ENCODE measurements at regions not wholly inside any gene's neighbourhood (a gene's known extent, or its start where the extent isn't known, plus 50 kb on each side); places are given as distances from the start of the nearest gene placed in this dataset.

DNA sequence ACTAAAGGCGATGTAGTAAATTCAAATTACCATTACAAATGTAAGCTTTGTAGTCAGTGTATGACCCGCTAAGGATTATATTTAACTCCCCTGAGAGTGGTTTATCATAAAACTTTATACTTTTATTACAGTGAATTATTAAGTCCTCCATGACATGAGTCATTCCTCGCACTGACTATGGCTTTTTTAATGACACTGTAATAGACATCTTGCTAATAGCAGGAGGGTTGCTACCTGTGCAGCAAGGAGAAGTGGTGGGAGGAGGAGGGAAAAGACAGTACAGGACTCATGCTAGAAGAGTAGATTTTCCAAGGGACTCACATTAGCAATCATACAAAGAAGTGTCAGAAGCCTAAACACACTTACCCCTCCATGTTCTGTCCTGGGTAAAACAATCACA, 556.1 kb downstream of the BCL11A start:
- H3K36me3 ChIP-seq (ENCODE audit: insufficient read depth, low read length), result no peaks in the 10 kb centered on the region
- H3K9me3 ChIP-seq (replicated peaks; ENCODE audit: low read length), result peaks cover 2% of the 10 kb centered on the region
- no peak overlapping the region for H3K4me3 ChIP-seq (ENCODE audit: low read length)
- H3K27me3 ChIP-seq (ENCODE audit: control insufficient read depth, insufficient read depth, low read length), result no peaks in the 10 kb centered on the region
- H3K9ac ChIP-seq (ENCODE audit: low read depth, low read length), result no peak overlapping the region
- H3K4me1 ChIP-seq (ENCODE audit: control insufficient read depth, insufficient read depth, low read length), result no peaks in the 10 kb centered on the region
- H3K4me2 ChIP-seq (ENCODE audit: low read length), result no peak overlapping the region

- Histone ChIP-seq H3K9me3 (replicated peaks; ENCODE audit: low read length) (peaks cover 2% of the 10 kb centered on the region), H3K36me3 (ENCODE audit: insufficient read depth, low read length) (no peaks in the 10 kb centered on the region), H3K4me3 (ENCODE audit: low read length) (no peak overlapping the region), H3K27me3 (ENCODE audit: control insufficient read depth, insufficient read depth, low read length) (no peaks in the 10 kb centered on the region), H3K9ac (ENCODE audit: low read depth, low read length) (no peak overlapping the region), H3K4me2 (ENCODE audit: low read length) (no peak overlapping the region), H3K4me1 (ENCODE audit: control insufficient read depth, insufficient read depth, low read length) (no peaks in the 10 kb centered on the region)
Measured at GRCh38 chr2:59996855-59997254, 556.6 kb downstream of the BCL11A start.

DNA sequence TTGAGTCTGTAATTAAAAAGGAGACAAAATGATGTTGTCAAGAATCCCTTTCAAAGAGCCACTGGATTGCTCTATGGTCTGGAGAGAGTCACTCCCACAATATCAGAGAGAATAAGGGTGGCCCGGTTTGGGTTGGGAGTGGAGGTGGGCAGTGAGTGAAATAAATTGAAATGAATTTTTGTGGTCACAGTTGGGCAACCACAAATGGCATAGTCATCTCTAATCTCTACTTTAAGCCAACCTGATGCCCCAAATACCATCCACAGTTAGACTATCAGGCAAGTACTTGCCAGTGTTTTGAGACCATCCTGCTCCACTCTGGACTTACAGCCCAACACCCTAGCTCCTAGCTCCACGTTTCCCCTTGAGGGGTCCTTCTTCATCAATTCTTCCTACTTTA, 559.7 kb downstream of the BCL11A start:
- Histone ChIP-seq H3K4me3 (ENCODE audit: low read length) (no peak overlapping the region), H3K27me3 (ENCODE audit: control insufficient read depth, insufficient read depth, low read length) (no peaks in the 10 kb centered on the region), H3K9ac (ENCODE audit: low read depth, low read length) (no peak overlapping the region), H3K4me2 (ENCODE audit: low read length) (no peak overlapping the region), H3K9me3 (replicated peaks; ENCODE audit: low read length) (no peaks in the 10 kb centered on the region), H3K4me1 (ENCODE audit: control insufficient read depth, insufficient read depth, low read length) (no peaks in the 10 kb centered on the region), H3K36me3 (ENCODE audit: insufficient read depth, low read length) (no peaks in the 10 kb centered on the region)

- no peaks in the 10 kb centered on the region for H3K27me3 ChIP-seq (ENCODE audit: control insufficient read depth, insufficient read depth, low read length)
- H3K9me3 ChIP-seq (replicated peaks; ENCODE audit: low read length), result no peaks in the 10 kb centered on the region
- H3K4me3 ChIP-seq (ENCODE audit: low read length), result no peak overlapping the region
- no peaks in the 10 kb centered on the region for H3K36me3 ChIP-seq (ENCODE audit: insufficient read depth, low read length)
- no peaks in the 10 kb centered on the region for H3K4me1 ChIP-seq (ENCODE audit: control insufficient read depth, insufficient read depth, low read length)
- H3K4me2 ChIP-seq (ENCODE audit: low read length), result no peak overlapping the region
- H3K9ac ChIP-seq (ENCODE audit: low read depth, low read length), result no peak overlapping the region
Measured at GRCh38 chr2:59988341-59988740, 565.1 kb downstream of the BCL11A start.

DNA sequence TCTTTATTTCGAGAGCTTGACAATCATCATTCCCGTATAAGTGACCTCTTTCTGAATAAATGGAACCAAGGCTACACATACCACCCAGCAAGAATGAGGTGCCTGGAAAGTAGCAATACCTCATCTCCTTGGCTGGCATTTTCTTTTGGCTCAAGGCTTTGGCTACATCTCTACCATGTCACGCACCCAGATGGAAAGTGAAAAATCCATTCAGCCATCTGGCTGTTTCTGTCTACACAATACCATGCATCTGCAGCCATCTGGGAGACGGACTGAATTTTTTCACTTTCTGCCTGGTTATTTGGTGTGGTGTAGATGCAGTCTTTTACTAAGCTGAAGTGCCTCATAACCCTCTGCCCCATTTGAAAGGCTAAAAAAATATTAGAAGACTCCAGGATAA, 566.9 kb downstream of the BCL11A start:
- Histone ChIP-seq H3K4me3 (ENCODE audit: low read length) (no peak overlapping the region), H3K27me3 (ENCODE audit: control insufficient read depth, insufficient read depth, low read length) (no peaks in the 10 kb centered on the region), H3K36me3 (ENCODE audit: insufficient read depth, low read length) (no peaks in the 10 kb centered on the region), H3K4me1 (ENCODE audit: control insufficient read depth, insufficient read depth, low read length) (no peaks in the 10 kb centered on the region), H3K4me2 (ENCODE audit: low read length) (no peak overlapping the region), H3K9ac (ENCODE audit: low read depth, low read length) (no peak overlapping the region), H3K9me3 (replicated peaks; ENCODE audit: low read length) (no peaks in the 10 kb centered on the region)

- no peak overlapping the region for H3K4me2 ChIP-seq (ENCODE audit: low read length)
- no peaks in the 10 kb centered on the region for H3K36me3 ChIP-seq (ENCODE audit: insufficient read depth, low read length)
- H3K9me3 ChIP-seq (replicated peaks; ENCODE audit: low read length), result no peaks in the 10 kb centered on the region
- H3K9ac ChIP-seq (ENCODE audit: low read depth, low read length), result no peak overlapping the region
- no peaks in the 10 kb centered on the region for H3K4me1 ChIP-seq (ENCODE audit: control insufficient read depth, insufficient read depth, low read length)
- H3K27me3 ChIP-seq (ENCODE audit: control insufficient read depth, insufficient read depth, low read length), result no peaks in the 10 kb centered on the region
- H3K4me3 ChIP-seq (ENCODE audit: low read length), result no peak overlapping the region
Measured at GRCh38 chr2:59985923-59986322, 567.5 kb downstream of the BCL11A start.

GRCh38 chr2:59974051-59974766, 579.2 kb downstream of the BCL11A start:
- no peak overlapping the region for H3K4me2 ChIP-seq (ENCODE audit: low read length)
- H3K36me3 ChIP-seq (ENCODE audit: insufficient read depth, low read length), result no peaks in the 10 kb centered on the region
- H3K9ac ChIP-seq (ENCODE audit: low read depth, low read length), result no peak overlapping the region
- no peaks in the 10 kb centered on the region for H3K4me1 ChIP-seq (ENCODE audit: control insufficient read depth, insufficient read depth, low read length)
- H3K4me3 ChIP-seq (ENCODE audit: low read length), result no peak overlapping the region
- peaks cover 3% of the 10 kb centered on the region for H3K9me3 ChIP-seq (replicated peaks; ENCODE audit: low read length)
- no peaks in the 10 kb centered on the region for H3K27me3 ChIP-seq (ENCODE audit: control insufficient read depth, insufficient read depth, low read length)

DNA sequence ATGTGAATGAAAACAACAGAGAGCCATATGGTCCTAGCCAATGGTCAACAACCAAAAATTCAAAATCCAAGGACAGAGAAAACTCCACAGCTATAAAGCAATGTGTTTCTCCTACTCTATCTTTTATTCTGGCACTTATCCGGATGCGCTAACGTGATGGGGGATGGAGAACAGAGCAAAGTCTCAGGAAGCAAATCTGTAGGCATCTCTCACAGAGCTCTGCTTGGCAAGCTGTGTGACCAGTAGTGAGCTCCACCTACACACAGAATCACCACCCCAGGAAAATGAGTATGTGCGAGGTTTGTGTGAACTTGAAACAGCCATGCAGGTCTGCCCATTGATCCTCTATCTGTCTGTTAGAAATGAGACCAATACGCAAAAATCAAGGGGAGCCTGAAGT, 584.3 kb downstream of the BCL11A start:
- no peaks in the 10 kb centered on the region for H3K36me3 ChIP-seq (ENCODE audit: insufficient read depth, low read length)
- H3K27me3 ChIP-seq (ENCODE audit: control insufficient read depth, insufficient read depth, low read length), result no peaks in the 10 kb centered on the region

GRCh38 chr2:59968441-59968840, 585.0 kb downstream of the BCL11A start:
- H3K9ac ChIP-seq (ENCODE audit: low read depth, low read length), result no peak overlapping the region
- no peaks in the 10 kb centered on the region for H3K4me1 ChIP-seq (ENCODE audit: control insufficient read depth, insufficient read depth, low read length)

More for the DNA sequence above, 584.3 kb downstream of the BCL11A start:
- Histone ChIP-seq H3K4me3 (ENCODE audit: low read length) (no peak overlapping the region), H3K9me3 (replicated peaks; ENCODE audit: low read length) (no peaks in the 10 kb centered on the region), H3K4me1 (ENCODE audit: control insufficient read depth, insufficient read depth, low read length) (no peaks in the 10 kb centered on the region), H3K4me2 (ENCODE audit: low read length) (no peak overlapping the region), H3K9ac (ENCODE audit: low read depth, low read length) (no peak overlapping the region)

DNA sequence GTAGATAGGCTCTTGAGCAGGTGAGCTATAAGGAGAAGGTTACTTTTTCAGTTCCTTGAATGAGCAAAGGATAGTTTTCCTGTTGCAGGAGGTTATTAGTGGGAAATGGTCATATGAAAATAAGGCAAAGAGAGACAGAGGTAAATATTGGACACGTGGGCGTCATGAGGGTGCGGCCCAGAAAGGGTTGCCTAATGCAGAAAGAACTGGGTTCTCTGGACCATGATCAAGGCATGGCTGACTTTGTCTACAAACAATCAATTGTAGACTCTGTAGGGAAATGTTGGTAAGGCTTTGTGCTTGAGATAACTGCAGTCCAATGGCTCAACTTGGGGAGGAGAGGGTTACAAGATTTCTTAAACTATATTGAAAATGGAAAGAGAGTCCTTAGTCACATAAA, 585.8 kb downstream of the BCL11A start:
- H3K27me3 ChIP-seq (ENCODE audit: control insufficient read depth, insufficient read depth, low read length), result no peaks in the 10 kb centered on the region
- no peak overlapping the region for H3K9ac ChIP-seq (ENCODE audit: low read depth, low read length)
- no peaks in the 10 kb centered on the region for H3K36me3 ChIP-seq (ENCODE audit: insufficient read depth, low read length)
- H3K4me1 ChIP-seq (ENCODE audit: control insufficient read depth, insufficient read depth, low read length), result no peaks in the 10 kb centered on the region
- H3K9me3 ChIP-seq (replicated peaks; ENCODE audit: low read length), result no peaks in the 10 kb centered on the region
- H3K4me2 ChIP-seq (ENCODE audit: low read length), result no peak overlapping the region
- no peak overlapping the region for H3K4me3 ChIP-seq (ENCODE audit: low read length)

More at GRCh38 chr2:59968441-59968840, 585.0 kb downstream of the BCL11A start:
- H3K36me3 ChIP-seq (ENCODE audit: insufficient read depth, low read length), result no peaks in the 10 kb centered on the region
- no peaks in the 10 kb centered on the region for H3K27me3 ChIP-seq (ENCODE audit: control insufficient read depth, insufficient read depth, low read length)
- H3K4me3 ChIP-seq (ENCODE audit: low read length), result no peak overlapping the region
- no peaks in the 10 kb centered on the region for H3K9me3 ChIP-seq (replicated peaks; ENCODE audit: low read length)
- H3K4me2 ChIP-seq (ENCODE audit: low read length), result no peak overlapping the region

- H3K36me3 ChIP-seq (ENCODE audit: insufficient read depth, low read length), result no peaks in the 10 kb centered on the region
- H3K4me3 ChIP-seq (ENCODE audit: low read length), result no peak overlapping the region
- no peak overlapping the region for H3K4me2 ChIP-seq (ENCODE audit: low read length)
- H3K9me3 ChIP-seq (replicated peaks; ENCODE audit: low read length), result no peaks in the 10 kb centered on the region
- H3K27me3 ChIP-seq (ENCODE audit: control insufficient read depth, insufficient read depth, low read length), result no peaks in the 10 kb centered on the region
- H3K4me1 ChIP-seq (ENCODE audit: control insufficient read depth, insufficient read depth, low read length), result no peaks in the 10 kb centered on the region
- H3K9ac ChIP-seq (ENCODE audit: low read depth, low read length), result no peak overlapping the region
Measured at GRCh38 chr2:59963157-59963556, 590.3 kb downstream of the BCL11A start.

GRCh38 chr2:59961746-59962145, 591.7 kb downstream of the BCL11A start:
- Histone ChIP-seq H3K9me3 (replicated peaks; ENCODE audit: low read length) (no peaks in the 10 kb centered on the region), H3K36me3 (ENCODE audit: insufficient read depth, low read length) (no peaks in the 10 kb centered on the region), H3K9ac (ENCODE audit: low read depth, low read length) (no peak overlapping the region), H3K4me1 (ENCODE audit: control insufficient read depth, insufficient read depth, low read length) (no peaks in the 10 kb centered on the region), H3K27me3 (ENCODE audit: control insufficient read depth, insufficient read depth, low read length) (no peaks in the 10 kb centered on the region), H3K4me2 (ENCODE audit: low read length) (no peak overlapping the region), H3K4me3 (ENCODE audit: low read length) (no peak overlapping the region)

Measured in skeletal muscle satellite cell (primary cell).